Panc1 (cell line): ENCODE measurements at regions not wholly inside any gene's neighbourhood (a gene's known extent, or its start where the extent isn't known, plus 50 kb on each side); places are given as distances from the start of the nearest gene placed in this dataset.

Experiments used
- ATAC-seq: fragments of 200-7000 bp; cut with Tn5 transposase; 2 replicates; pipeline ENCODE4 v1.9.1; 2020; ENCODE audit warnings: mild to moderate bottlenecking, moderate library complexity
- BruUV-seq: library from RNA; stranded (reverse); fragments of 400-500 nt; replicated peaks from 2 replicates; lab custom pipeline; 2021; lab: Mats Ljungman, UMichigan
- CTCF ChIA-PET: fragments of 300-600 bp; sonication (Branson Sonifier 250); formaldehyde crosslinking; loops from one replicate; lab custom pipeline; 2022; ENCODE audit warnings: antibody characterized with exemption; lab: Charles Lee
- POLR2A ChIA-PET: fragments of 300-600 bp; sonication (Branson Sonifier 250); formaldehyde crosslinking; loops from one replicate; lab custom pipeline; 2022; ENCODE audit warnings: antibody characterized with exemption; lab: Charles Lee
- DNase-seq: peaks from one replicate; pipeline ENCODE4 v3.0.0-alpha.2; 2010; ENCODE audit warnings: low read depth, low spot score
- H3K27ac ChIP-seq: 2 replicates; pipeline ENCODE4 v1.5.1; 2011; ENCODE audit warnings: mild to moderate bottlenecking, low read length, inconsistent platforms
- H3K27me3 ChIP-seq: fragments of 200-500 bp; sonication (Bioruptor generic); 2 replicates; pipeline ENCODE4 v1.6.0; 2014; ENCODE audit warnings: low read length, inconsistent platforms; ENCODE audit not compliant: control insufficient read depth, insufficient read depth
- H3K36me3 ChIP-seq: fragments of 200-500 bp; sonication (Bioruptor generic); 2 replicates; pipeline ENCODE4 v1.5.1; 2014; ENCODE audit warnings: inconsistent platforms, mild to moderate bottlenecking, low read length, moderate library complexity; ENCODE audit not compliant: control insufficient read depth, insufficient read depth
- H3K4me1 ChIP-seq: 2 replicates; pipeline ENCODE4 v1.5.1; 2011; ENCODE audit warnings: inconsistent platforms, mild to moderate bottlenecking, low read length, moderate library complexity; ENCODE audit not compliant: control insufficient read depth, insufficient read depth
- H3K4me3 ChIP-seq, 2 experiments: 2 replicates each; pipeline ENCODE4 v1.5.1; 2011 to 2012; ENCODE audit warnings: low read depth in 2 of 2, low read length in 2 of 2, mild to moderate bottlenecking in 2 of 2, inconsistent platforms in 1 of 2, moderate library complexity in 1 of 2
- H3K9me3 ChIP-seq: fragments of 200-500 bp; sonication (Bioruptor generic); 2 replicates; pipeline ENCODE4 v1.5.1; 2014; ENCODE audit warnings: low read depth, mild to moderate bottlenecking, inconsistent platforms, low read length, moderate library complexity; ENCODE audit not compliant: control insufficient read depth, insufficient read depth
- CTCF ChIP-seq: fragments of 450-650 bp; IDR thresholded peaks from 2 replicates; pipeline ENCODE4 v1.5.1; 2017; ENCODE audit warnings: mild to moderate bottlenecking
- POLR2AphosphoS5 ChIP-seq: IDR thresholded peaks from 2 replicates; pipeline ENCODE4 v1.6.1; 2012; ENCODE audit warnings: mild to moderate bottlenecking, low read depth, low read length, moderate library complexity
- REST ChIP-seq, 2 experiments: IDR thresholded peaks; 2 replicates each; pipeline ENCODE4 v1.6.1; 2011 to 2012; ENCODE audit warnings: low read depth in 2 of 2, control low read depth in 1 of 2, low read length in 1 of 2, mild to moderate bottlenecking in 1 of 2, moderate library complexity in 1 of 2; ENCODE audit not compliant: insufficient read depth in 1 of 2
- SIN3A ChIP-seq: IDR thresholded peaks from 2 replicates; pipeline ENCODE4 v1.6.1; 2012; ENCODE audit warnings: low read depth, mild to moderate bottlenecking, low read length, moderate library complexity, borderline replicate concordance; ENCODE audit not compliant: insufficient read depth
- TCF7L2 ChIP-seq: IDR thresholded peaks from 2 replicates; pipeline ENCODE4 v1.6.1; 2011; ENCODE audit warnings: mild to moderate bottlenecking, low read depth, low read length, inconsistent platforms
- in situ Hi-C: cut with HindIII; loops from 2 replicates; pipeline ENCODE4 v1.10.0; 2016; ENCODE audit warnings: low sequenced_read_pairs, low pct_unique_long_range_greater_than_20kb
- intact Hi-C: fragments of 100-400 bp; cut with micrococcal nuclease; formaldehyde crosslinking; loops from one replicate; pipeline ENCODE4 v1.10.0; 2022; ENCODE audit not compliant: unreplicated experiment

- no peaks in the 10 kb centered on the region for H3K36me3 ChIP-seq
- intact Hi-C loops, result no loop called here
- TF ChIP-seq CTCF (no peak), TCF7L2 (no peak), REST (IDR thresholded peaks at IDR 0.05; ENCODE audit: insufficient read depth in 1 of 2, low read depth in 2 of 2, low read length in 1 of 2) (no peak), SIN3A (no peak), POLR2AphosphoS5 (no peak)
- H3K4me1 ChIP-seq, result no peaks in the 10 kb centered on the region
- no peaks in the 10 kb centered on the region for H3K9me3 ChIP-seq
- POLR2A ChIA-PET, result no interaction called here
- DNase-seq (no peak), ATAC-seq (no peak)
- in situ Hi-C loops, result no loop called here
- H3K27me3 ChIP-seq, result no peaks in the 10 kb centered on the region
- H3K27ac ChIP-seq, result no peak overlapping the region; the same call in 1 of the 2 replicates
- CTCF ChIA-PET, result no interaction called here
- no TSS peak for BruUV-seq
- H3K4me3 ChIP-seq, result no peak overlapping the region
Measured at GRCh38 chr6:140397106-140397505, 1022.7 kb upstream of the CITED2 start.

GRCh38 chr6:140393665-140394540 is 1019.5 kb upstream of the CITED2 start:
- H3K4me3 ChIP-seq, result no peak overlapping the region
- H3K36me3 ChIP-seq, result no peaks in the 10 kb centered on the region
- H3K9me3 ChIP-seq, result no peaks in the 10 kb centered on the region
- intact Hi-C loops (no loop called here), in situ Hi-C loops (no loop called here)
- TF ChIP-seq TCF7L2, result no peak
- TF ChIP-seq POLR2AphosphoS5, result no peak
- no peak for TF ChIP-seq REST (IDR thresholded peaks at IDR 0.05; ENCODE audit: insufficient read depth in 1 of 2, low read depth in 2 of 2, low read length in 1 of 2)
- TF ChIP-seq CTCF, result no peak
- ChIA-PET POLR2A (no interaction called here), CTCF (no interaction called here)
- DNase-seq, result no peak
- H3K27me3 ChIP-seq, result no peaks in the 10 kb centered on the region
- no peak overlapping the region for H3K27ac ChIP-seq
- H3K4me1 ChIP-seq, result no peaks in the 10 kb centered on the region
- no peak for ATAC-seq
- no TSS peak for BruUV-seq
